HG03066 (cell line): ENCODE measurements at regions not wholly inside any gene's neighbourhood (a gene's known extent, or its start where the extent isn't known, plus 50 kb on each side); places are given as distances from the start of the nearest gene placed in this dataset.
A peak's percentile ranks its signal among the peaks of the same experiment; 100 is the strongest.
"Not testable (repeated sequence)": the region's sequence is repeated elsewhere in the genome, so short reads cannot be mapped to it uniquely, and the experiment has no call there.

ENCODE experiments used
- ATAC-seq: cut with Tn5 transposase; IDR thresholded peaks from one replicate; pipeline ENCODE4 v1.9.1; 2021; ENCODE audit warnings: low read depth; ENCODE audit not compliant: unreplicated experiment

DNA sequence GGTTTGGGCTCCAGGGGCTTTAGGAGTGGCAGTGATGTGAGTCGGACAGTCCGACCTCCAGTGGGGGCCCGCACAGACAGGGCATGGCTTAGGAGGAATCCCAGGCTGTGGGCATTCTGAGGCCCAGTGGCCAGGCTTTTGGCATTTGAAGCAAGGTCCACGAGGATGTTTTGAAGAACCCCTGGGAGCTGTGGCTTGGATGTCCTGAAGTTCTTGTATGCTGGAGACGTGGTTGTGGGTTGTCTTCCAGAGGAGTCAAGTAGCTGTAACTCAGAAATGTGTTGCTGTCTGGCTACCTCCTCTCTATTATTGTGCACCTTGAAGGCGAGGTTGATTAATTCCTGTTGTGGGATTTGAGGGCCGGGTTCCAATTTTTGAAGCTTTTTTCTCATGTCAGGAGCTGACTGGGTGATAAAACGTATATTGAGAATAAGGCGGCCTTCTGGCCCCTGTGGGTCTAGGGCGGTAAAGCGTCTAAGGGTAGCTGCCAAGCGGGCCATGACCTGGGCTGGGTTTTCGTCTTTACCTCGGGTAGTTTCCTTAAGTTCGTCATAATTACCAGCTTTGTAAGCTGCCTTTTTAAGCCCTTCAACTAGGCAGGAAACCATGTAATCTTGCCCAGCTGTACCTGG lies 67.3 kb upstream of the EZR start:
- ATAC-seq: not testable (repeated sequence)

DNA sequence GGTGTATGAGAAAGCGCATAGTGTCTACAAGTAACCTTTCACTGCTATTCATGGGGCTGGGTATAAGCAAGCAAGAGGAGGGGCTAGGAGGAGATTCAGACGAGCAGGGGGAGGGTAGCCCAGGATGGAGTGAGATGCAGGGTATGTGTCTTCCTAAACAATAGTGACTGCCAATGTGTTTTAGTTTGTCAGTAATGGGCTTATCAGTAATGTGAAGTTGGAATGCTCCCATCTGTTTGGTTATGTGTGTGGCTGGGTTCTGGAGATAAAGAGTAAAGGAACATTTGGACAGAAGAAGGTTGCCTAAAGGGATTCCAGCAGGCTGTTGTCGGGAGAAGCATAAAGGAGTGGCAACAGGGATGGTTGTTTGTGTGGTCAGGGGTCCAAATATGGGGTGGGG lies 62.7 kb upstream of the EZR start:
- not testable (repeated sequence) for ATAC-seq

DNA sequence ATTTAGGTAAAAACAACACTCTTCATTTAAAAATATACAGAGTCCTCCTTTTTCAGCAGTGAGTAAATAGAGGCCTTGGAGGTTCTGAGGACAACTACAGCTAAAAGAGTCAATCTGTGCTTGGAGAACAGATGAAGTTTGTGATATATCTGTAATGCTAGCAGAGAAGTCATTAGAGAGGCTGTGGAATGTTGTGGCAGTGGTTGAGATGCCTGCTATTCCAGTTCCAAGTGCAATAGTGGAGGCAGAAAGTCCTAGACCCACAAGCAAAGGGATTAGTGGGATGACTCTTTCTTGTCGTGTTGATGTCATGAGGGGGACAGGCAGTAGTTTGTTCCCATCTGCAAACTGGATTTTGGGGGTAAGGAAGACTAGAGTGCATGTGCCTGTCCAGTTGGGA lies 62.1 kb upstream of the EZR start:
- ATAC-seq: not testable (repeated sequence)

DNA sequence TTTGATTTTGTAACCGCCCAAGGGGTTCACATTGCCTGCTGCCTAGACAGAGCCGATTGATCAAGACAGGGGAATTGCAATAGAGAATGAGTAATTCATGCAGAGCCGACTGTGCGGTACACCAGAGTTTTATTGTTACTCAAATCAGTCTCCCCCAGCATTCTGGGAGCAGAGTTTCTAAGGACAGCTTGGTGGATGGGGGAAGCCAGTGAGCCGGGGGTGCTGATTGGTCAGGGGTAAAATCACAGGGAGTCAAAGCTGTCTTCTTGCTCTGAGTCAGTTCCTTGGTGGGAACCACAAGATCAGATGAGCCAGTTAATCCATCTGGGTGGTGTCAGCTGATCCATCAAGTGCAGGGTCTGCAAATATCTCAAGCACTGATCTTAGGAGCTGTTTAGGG lies 60.0 kb upstream of the EZR start:
- no peak for ATAC-seq

DNA sequence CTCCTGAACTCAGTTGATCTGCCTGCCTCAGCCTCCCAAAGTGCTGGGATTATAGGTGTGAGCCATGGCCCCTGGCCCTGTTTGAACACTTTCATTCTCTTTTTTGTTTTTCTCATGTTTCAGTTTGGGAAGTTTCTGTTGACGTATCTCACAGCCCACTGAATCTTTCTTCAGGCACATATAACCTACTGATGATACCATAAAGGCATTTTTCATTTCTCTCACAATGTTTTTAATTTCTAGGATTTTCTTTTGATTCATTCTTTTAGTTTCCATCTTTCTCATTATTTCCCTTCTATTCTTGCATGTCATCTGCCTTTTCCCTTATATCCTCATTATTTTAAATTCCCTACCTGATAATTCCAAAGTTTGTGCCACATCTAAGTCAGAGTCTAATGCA lies 58.5 kb upstream of the EZR start:
- no peak for ATAC-seq

DNA sequence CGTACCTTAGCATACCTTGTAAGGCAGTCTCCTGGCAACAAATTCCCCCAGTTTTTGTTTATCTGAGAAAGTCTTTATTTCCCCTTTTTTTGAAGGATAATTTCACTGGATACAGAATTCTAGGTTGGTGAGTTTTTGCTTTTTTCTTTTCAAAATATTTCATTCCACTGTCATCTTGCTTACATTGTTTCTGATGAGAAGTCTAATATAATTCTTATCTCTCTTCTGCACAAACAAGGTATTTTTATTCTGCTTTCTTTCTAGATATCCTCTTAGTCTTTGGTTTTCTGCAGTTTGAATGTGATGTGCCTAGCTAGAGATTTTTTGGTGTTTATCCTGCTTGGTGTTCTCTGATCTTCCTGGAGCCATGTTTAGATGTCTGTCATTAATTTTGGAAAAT lies 57.7 kb upstream of the EZR start:
- no peak for ATAC-seq

DNA sequence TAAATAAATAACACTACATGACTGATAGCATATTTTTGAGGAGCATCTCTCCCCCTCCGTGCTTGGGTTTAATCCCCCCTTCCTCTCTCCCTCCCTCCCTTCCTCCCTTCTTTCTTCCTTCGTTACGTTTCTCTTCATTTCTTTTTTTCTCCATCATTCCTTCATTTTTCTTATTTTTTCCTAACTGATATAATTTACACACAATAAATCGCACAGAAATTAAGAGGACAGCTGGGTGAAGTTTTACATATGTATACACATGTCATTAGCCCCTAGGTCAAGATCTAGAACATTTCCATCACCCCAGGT lies 51.4 kb upstream of the EZR start:
- ATAC-seq: no peak

DNA sequence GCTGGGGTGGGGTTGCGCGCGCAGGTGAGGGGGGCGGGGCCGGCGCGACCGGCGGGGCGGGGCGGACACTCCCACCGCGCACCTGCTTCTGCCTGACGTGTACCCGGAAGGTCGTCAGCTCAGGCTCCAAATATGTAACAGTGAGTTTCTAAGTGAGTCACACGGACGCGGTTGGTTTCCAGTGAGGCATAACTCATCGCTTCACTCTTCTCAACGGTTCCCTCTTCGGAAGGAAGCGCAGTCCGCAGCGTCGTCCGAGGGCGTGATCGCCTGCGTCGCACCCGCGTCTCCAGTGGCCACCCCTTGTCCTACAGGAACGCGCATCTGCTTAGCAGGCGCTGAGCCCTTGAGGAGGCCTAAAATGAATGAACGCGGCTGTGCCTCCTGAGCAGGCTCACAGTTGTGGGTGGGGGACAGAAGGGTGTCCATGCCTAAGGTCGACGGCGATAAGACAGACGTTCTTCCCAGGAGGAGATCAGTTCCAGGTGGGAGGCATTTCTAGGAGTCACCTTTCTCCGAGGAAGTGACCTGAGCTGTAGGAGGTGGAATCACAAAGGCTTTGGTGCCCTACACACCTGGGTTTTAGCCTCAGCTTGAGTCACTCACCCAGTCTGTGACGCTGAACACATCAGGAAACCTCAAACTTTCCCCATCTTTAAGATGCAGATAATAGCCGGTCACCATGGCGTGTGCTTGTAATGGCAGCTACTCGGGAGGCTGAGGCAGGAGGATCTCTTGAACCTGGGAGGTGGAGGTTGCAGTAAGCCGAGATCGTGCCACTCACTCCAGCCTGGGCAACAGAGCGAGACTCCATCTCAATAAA lies 50.9 kb upstream of the EZR start:
- peak; percentile 92 for ATAC-seq

DNA sequence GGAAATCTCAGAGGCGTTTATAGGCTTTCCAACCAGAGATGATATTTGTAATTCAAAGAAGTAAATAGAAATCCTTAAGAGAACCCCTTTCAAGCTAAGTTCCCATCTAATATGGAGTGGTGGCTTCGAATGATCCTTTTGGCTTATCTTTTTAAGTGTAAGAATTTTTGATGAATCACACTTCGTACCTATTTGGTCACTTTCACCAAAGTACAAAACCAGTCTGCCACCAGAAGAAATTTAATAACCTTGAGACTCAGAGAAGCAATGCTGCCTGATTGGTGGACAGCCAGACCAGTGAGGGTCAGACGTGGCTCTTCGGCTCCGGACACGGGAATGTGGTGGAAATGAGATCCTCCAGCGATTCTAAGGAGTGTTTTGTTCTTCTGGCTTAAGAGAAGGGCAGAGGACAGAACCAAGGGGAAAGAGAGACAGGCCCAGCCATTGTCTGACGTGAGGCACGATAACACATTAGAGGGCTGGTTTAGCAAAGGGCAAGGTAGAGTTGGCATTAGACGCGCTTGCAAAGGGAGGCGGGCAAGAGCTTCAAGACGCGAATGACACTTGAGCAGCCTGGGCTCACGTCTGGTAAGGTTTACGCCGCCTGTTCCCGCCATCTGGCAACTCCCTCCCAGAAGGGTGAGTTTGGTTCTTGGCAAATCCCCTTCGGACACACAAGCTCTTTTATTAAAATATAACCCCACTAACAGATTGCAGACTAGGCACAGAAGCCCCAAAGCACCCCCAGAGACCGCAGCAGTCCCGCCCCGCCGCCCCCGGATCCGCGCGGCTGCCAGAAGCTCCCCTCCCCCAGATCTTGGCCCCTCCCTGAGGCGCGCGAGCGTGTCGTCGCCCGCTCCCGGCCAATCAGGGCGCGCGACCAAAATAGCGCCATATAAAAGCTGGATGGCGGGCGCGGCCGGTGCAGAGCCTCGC lies 50.0 kb upstream of the EZR start:
- peak; percentile 19 for ATAC-seq
